ENCODE measurements at regions not wholly inside any gene's neighbourhood (a gene's known extent, or its start where the extent isn't known, plus 50 kb on each side); places are given as distances from the start of the nearest gene placed in this dataset.

GRCh38 chr14:60349663-60350365 is 100.8 kb downstream of the PPM1A start:
- DNase-seq (ENCODE audit: low read depth in 4 of 4, low spot score in 3 of 4), result peak in 2 of 4 donors; percentile 32 to 33

GRCh38 chr14:60350366-60350720 is 101.3 kb downstream of the PPM1A start:
- no peak for DNase-seq (ENCODE audit: low read depth in 4 of 4, low spot score in 3 of 4)

- no peak for DNase-seq (ENCODE audit: low read depth in 4 of 4, low spot score in 3 of 4)
Measured at GRCh38 chr14:60353420-60353819, 104.4 kb downstream of the PPM1A start.

- DNase-seq (ENCODE audit: low read depth in 4 of 4, low spot score in 3 of 4), result no peak
Measured at GRCh38 chr14:60355768-60356167, 106.7 kb downstream of the PPM1A start.

GRCh38 chr14:60356386-60356785 is 107.4 kb downstream of the PPM1A start:
- DNase-seq (ENCODE audit: low read depth in 4 of 4, low spot score in 3 of 4), result no peak

- no peak for DNase-seq (ENCODE audit: low read depth in 4 of 4, low spot score in 3 of 4)
Measured at GRCh38 chr14:60356906-60357550, 108.0 kb downstream of the PPM1A start.

GRCh38 chr14:60357551-60358149 is 108.6 kb downstream of the PPM1A start:
- DNase-seq (ENCODE audit: low read depth in 4 of 4, low spot score in 3 of 4), result no peak

GRCh38 chr14:60363275-60363674 is 114.3 kb downstream of the PPM1A start:
- DNase-seq (ENCODE audit: low read depth in 4 of 4, low spot score in 3 of 4), result no peak

- DNase-seq (ENCODE audit: low read depth in 4 of 4, low spot score in 3 of 4), result no peak
Measured at GRCh38 chr14:60363687-60364086, 114.7 kb downstream of the PPM1A start.

GRCh38 chr14:60381909-60382308 is 104.0 kb downstream of the C14orf39 start:
- DNase-seq (ENCODE audit: low read depth in 4 of 4, low spot score in 3 of 4), result no peak

Measured in left renal pelvis (tissue), 4 donors.